ENCODE measurements at regions not wholly inside any gene's neighbourhood (a gene's known extent, or its start where the extent isn't known, plus 50 kb on each side); places are given as distances from the start of the nearest gene placed in this dataset.

GRCh38 chr1:63022319-63022718 lies 238.4 kb downstream of the ATG4C start:
- TF ChIP-seq POLR2A (IDR thresholded peaks at IDR 0.05): no peak
- TF ChIP-seq CTCF (IDR thresholded peaks at IDR 0.05): no peak

All from testis (tissue), 2 donors.